ENCODE measurements at regions not wholly inside any gene's neighbourhood (a gene's known extent, or its start where the extent isn't known, plus 50 kb on each side); places are given as distances from the start of the nearest gene placed in this dataset.

GRCh38 chr11:69419662-69420395 is 61.6 kb upstream of the LINC01488 start:
- Histone ChIP-seq H3K9me3 (ENCODE audit: low read depth) (peaks cover 7% of the 10 kb centered on the region), H3K4me1 (peaks cover 15% of the 10 kb centered on the region), H3F3A (ENCODE audit: low read depth) (no peaks in the 10 kb centered on the region), H2AFZ (replicated peaks) (no peak overlapping the region), H4K20me1 (ENCODE audit: low read depth) (no peaks in the 10 kb centered on the region), H3K4me3 (no peak overlapping the region), H3K79me2 (ENCODE audit: low read depth) (no peaks in the 10 kb centered on the region), H3K27me3 (no peaks in the 10 kb centered on the region), H3K9ac (no peak overlapping the region), H3K4me2 (no peak overlapping the region), H3K36me3 (no peaks in the 10 kb centered on the region), H3K27ac (no peak overlapping the region)
- Mint-ChIP-seq H3K9me3 (peaks cover 9% of the 10 kb centered on the region), H3K27ac (no peak overlapping the region), H3K36me3 (no peaks in the 10 kb centered on the region), H3K27me3 (ENCODE audit: insufficient read depth, low read depth) (peaks cover 6% of the 10 kb centered on the region), H3K4me1 (peaks cover 25% of the 10 kb centered on the region), H3K4me3 (no peak overlapping the region)
- no peak for DNase-seq (ENCODE audit: low spot score)
- TF ChIP-seq CTCF (IDR thresholded peaks at IDR 0.05) (no peak), EZH2 (IDR thresholded peaks at IDR 0.05) (no peak), EZH2phosphoT487 (IDR thresholded peaks at IDR 0.05) (no peak)

GRCh38 chr11:69422645-69423044 is 58.8 kb upstream of the LINC01488 start:
- H3K9me3 ChIP-seq (ENCODE audit: low read depth) = peaks cover 13% of the 10 kb centered on the region
- peaks cover 9% of the 10 kb centered on the region for H3F3A ChIP-seq (ENCODE audit: low read depth)
- Mint-ChIP-seq H3K36me3 (no peaks in the 10 kb centered on the region), H3K27me3 (ENCODE audit: insufficient read depth, low read depth) (peaks cover 4% of the 10 kb centered on the region), H3K4me3 (no peak overlapping the region), H3K4me1 (peaks cover 18% of the 10 kb centered on the region), H3K9me3 (peaks cover 21% of the 10 kb centered on the region), H3K27ac (peak overlapping the region; percentile 10)
- no peaks in the 10 kb centered on the region for H3K79me2 ChIP-seq (ENCODE audit: low read depth)
- TF ChIP-seq CTCF (IDR thresholded peaks at IDR 0.05) = no peak
- no peak for TF ChIP-seq EZH2phosphoT487 (IDR thresholded peaks at IDR 0.05)
- no peak for TF ChIP-seq EZH2 (IDR thresholded peaks at IDR 0.05)
- H2AFZ ChIP-seq (replicated peaks) = no peak overlapping the region
- H3K9ac ChIP-seq = no peak overlapping the region
- H3K27ac ChIP-seq = no peak overlapping the region
- H3K4me3 ChIP-seq = no peak overlapping the region
- H3K4me2 ChIP-seq = no peak overlapping the region
- peaks cover 14% of the 10 kb centered on the region for H3K4me1 ChIP-seq
- H3K27me3 ChIP-seq = no peaks in the 10 kb centered on the region
- no peak for DNase-seq (ENCODE audit: low spot score)
- no peaks in the 10 kb centered on the region for H3K36me3 ChIP-seq
- no peaks in the 10 kb centered on the region for H4K20me1 ChIP-seq (ENCODE audit: low read depth)

GRCh38 chr11:69423181-69423580 is 58.3 kb upstream of the LINC01488 start:
- H3K27ac Mint-ChIP-seq = peak overlapping the region; percentile 10
- Histone ChIP-seq H3K36me3 (no peaks in the 10 kb centered on the region), H3K9ac (no peak overlapping the region), H2AFZ (replicated peaks) (no peak overlapping the region), H3K9me3 (ENCODE audit: low read depth) (peaks cover 13% of the 10 kb centered on the region), H3K4me1 (peaks cover 14% of the 10 kb centered on the region), H3K27ac (no peak overlapping the region), H3K27me3 (no peaks in the 10 kb centered on the region), H3K4me3 (no peak overlapping the region), H3K4me2 (no peak overlapping the region), H4K20me1 (ENCODE audit: low read depth) (no peaks in the 10 kb centered on the region), H3K79me2 (ENCODE audit: low read depth) (no peaks in the 10 kb centered on the region), H3F3A (ENCODE audit: low read depth) (peaks cover 12% of the 10 kb centered on the region)
- no peaks in the 10 kb centered on the region for H3K36me3 Mint-ChIP-seq
- H3K4me1 Mint-ChIP-seq = peaks cover 20% of the 10 kb centered on the region
- TF ChIP-seq CTCF (IDR thresholded peaks at IDR 0.05) (no peak), EZH2phosphoT487 (IDR thresholded peaks at IDR 0.05) (no peak), EZH2 (IDR thresholded peaks at IDR 0.05) (no peak)
- H3K9me3 Mint-ChIP-seq = peaks cover 21% of the 10 kb centered on the region
- H3K4me3 Mint-ChIP-seq = no peak overlapping the region
- H3K27me3 Mint-ChIP-seq (ENCODE audit: insufficient read depth, low read depth) = peaks cover 3% of the 10 kb centered on the region
- no peak for DNase-seq (ENCODE audit: low spot score)
